ENCODE measurements at regions not wholly inside any gene's neighbourhood (a gene's known extent, or its start where the extent isn't known, plus 50 kb on each side); places are given as distances from the start of the nearest gene placed in this dataset.

DNA sequence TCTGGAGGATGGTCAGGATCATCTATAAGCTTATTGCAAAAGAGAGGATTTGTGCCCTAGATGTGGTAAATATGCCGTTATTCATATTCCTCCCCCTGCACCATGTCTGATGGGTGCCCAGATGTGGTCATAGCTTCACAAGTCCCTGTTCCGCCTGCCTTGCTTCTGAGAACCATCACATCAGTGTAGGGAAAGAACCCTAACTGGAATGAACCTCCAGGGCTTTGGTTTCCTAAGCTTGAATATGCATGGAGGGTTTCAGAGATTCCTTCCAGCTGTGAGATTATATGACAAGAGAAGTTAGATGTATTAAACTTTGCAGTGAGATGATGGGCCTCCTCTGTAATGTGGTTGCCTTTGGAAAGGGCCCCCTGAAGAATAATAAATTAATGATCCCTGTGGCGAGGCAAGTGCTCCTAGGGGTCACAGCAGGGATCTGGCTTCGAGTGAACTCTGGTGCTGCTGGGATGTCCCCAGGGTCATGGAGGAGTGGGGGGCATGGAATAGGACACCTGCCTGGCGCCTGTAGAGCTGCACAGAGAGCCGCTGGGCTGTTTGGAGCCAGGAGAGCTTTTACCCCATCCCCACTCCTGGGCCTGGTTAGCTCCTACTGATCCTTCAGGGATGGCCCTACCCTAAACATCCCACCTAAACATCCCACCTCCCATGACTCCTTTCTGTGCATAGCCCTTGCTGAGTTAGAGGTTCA is 56.0 kb upstream of the IRS2 start:
- no peaks in the 10 kb centered on the region for H3K9me3 ChIP-seq
- peaks cover 0 to 15% (median 7%) of the 10 kb centered on the region in 4 donors for H3K4me1 ChIP-seq
- H3K27me3 ChIP-seq = no peaks in the 10 kb centered on the region
- 85% methylated on average over 6 of the region's 6 CpGs for WGBS
- H3K27ac ChIP-seq (replicated peaks in 1 of 4) = no peak overlapping the region
- no peak for TF ChIP-seq POLR2AphosphoS5 (IDR thresholded peaks at IDR 0.05)
- TF ChIP-seq, protein P1, sequence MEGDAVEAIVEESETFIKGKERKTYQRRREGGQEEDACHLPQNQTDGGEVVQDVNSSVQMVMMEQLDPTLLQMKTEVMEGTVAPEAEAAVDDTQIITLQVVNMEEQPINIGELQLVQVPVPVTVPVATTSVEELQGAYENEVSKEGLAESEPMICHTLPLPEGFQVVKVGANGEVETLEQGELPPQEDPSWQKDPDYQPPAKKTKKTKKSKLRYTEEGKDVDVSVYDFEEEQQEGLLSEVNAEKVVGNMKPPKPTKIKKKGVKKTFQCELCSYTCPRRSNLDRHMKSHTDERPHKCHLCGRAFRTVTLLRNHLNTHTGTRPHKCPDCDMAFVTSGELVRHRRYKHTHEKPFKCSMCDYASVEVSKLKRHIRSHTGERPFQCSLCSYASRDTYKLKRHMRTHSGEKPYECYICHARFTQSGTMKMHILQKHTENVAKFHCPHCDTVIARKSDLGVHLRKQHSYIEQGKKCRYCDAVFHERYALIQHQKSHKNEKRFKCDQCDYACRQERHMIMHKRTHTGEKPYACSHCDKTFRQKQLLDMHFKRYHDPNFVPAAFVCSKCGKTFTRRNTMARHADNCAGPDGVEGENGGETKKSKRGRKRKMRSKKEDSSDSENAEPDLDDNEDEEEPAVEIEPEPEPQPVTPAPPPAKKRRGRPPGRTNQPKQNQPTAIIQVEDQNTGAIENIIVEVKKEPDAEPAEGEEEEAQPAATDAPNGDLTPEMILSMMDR (IDR thresholded peaks at IDR 0.05) = no peak
- no peak for TF ChIP-seq EP300 (IDR thresholded peaks at IDR 0.05)
- H3K36me3 ChIP-seq = no peaks in the 10 kb centered on the region
- intact Hi-C loops (cut with DNase I) = no loop called here
- no peak for DNase-seq (ENCODE audit: extremely low spot score)
- no peak overlapping the region for H3K4me3 ChIP-seq

- intact Hi-C loops (cut with DNase I) = no loop called here
Measured at GRCh38 chr13:109840893-109841287, 54.5 kb upstream of the IRS2 start.

GRCh38 chr13:109840201-109840892 is 54.0 kb upstream of the IRS2 start:
- H3K36me3 ChIP-seq = no peaks in the 10 kb centered on the region
- no peaks in the 10 kb centered on the region for H3K27me3 ChIP-seq
- TF ChIP-seq, protein P1 (IDR thresholded peaks at IDR 0.05) = no peak
- TF ChIP-seq POLR2AphosphoS5 (IDR thresholded peaks at IDR 0.05) (no peak), EP300 (IDR thresholded peaks at IDR 0.05) (no peak), POLR2A (IDR thresholded peaks at IDR 0.05; ENCODE audit: low read depth) (no peak)
- WGBS = 57% methylated on average over 9 of the region's 9 CpGs
- H3K4me1 ChIP-seq = peaks cover 0 to 15% (median 7%) of the 10 kb centered on the region in 4 donors
- DNase-seq (ENCODE audit: extremely low spot score) = no peak
- H3K9me3 ChIP-seq = no peaks in the 10 kb centered on the region
- intact Hi-C loops (cut with DNase I) = no loop called here
- H3K4me3 ChIP-seq = no peak overlapping the region
- H3K27ac ChIP-seq (replicated peaks in 1 of 4) = no peak overlapping the region

More at GRCh38 chr13:109840893-109841287, 54.5 kb upstream of the IRS2 start:
- Histone ChIP-seq H3K36me3 (no peaks in the 10 kb centered on the region), H3K27me3 (no peaks in the 10 kb centered on the region), H3K4me1 (peaks cover 0 to 15% (median 7%) of the 10 kb centered on the region in 4 donors), H3K27ac (replicated peaks in 1 of 4) (no peak overlapping the region), H3K4me3 (no peak overlapping the region), H3K9me3 (no peaks in the 10 kb centered on the region)
- TF ChIP-seq POLR2AphosphoS5 (IDR thresholded peaks at IDR 0.05) = no peak
- TF ChIP-seq, protein P1 (IDR thresholded peaks at IDR 0.05) = no peak
- WGBS = 96% methylated on average over 4 of the region's 4 CpGs
- no peak for DNase-seq (ENCODE audit: extremely low spot score)

GRCh38 chr13:109836629-109837607 is 50.5 kb upstream of the IRS2 start:
- Histone ChIP-seq H3K36me3 (no peaks in the 10 kb centered on the region), H3K4me1 (no peaks in the 10 kb centered on the region), H3K27me3 (no peaks in the 10 kb centered on the region), H3K9me3 (no peaks in the 10 kb centered on the region), H3K4me3 (no peak overlapping the region), H3K27ac (replicated peaks in 1 of 4) (no peak overlapping the region)
- WGBS = 81% methylated on average over 11 of the region's 12 CpGs
- peak; percentile 88 for DNase-seq (ENCODE audit: extremely low spot score)
- intact Hi-C loops (cut with DNase I) = no loop called here
- TF ChIP-seq, protein P1 (IDR thresholded peaks at IDR 0.05) = no peak
- TF ChIP-seq POLR2A (IDR thresholded peaks at IDR 0.05; ENCODE audit: low read depth) (no peak), EP300 (IDR thresholded peaks at IDR 0.05) (no peak), POLR2AphosphoS5 (IDR thresholded peaks at IDR 0.05) (no peak)
